Activated B cell treated with CpG ODN at 0.5 μM for 24 hours (primary cell): ENCODE measurements at regions not wholly inside any gene's neighbourhood (a gene's known extent, or its start where the extent isn't known, plus 50 kb on each side); places are given as distances from the start of the nearest gene placed in this dataset.

Source experiments
- ATAC-seq: fragments of 200-7000 bp; cut with Tn5 transposase; one replicate; pipeline ENCODE4 v1.10.0; 2021; ENCODE audit warnings: low read depth, mild to moderate bottlenecking, moderate library complexity
- CTCF ChIA-PET: fragments of 350-600 bp; sonication (Branson Sonifier 250); formaldehyde crosslinking; loops from one replicate; lab custom pipeline; 2021; ENCODE audit warnings: antibody characterized with exemption; lab: Charles Lee
- POLR2A ChIA-PET: fragments of 350-600 bp; sonication (Branson Sonifier 250); formaldehyde crosslinking; loops from one replicate; lab custom pipeline; 2021; ENCODE audit warnings: antibody characterized with exemption; lab: Charles Lee
- DNase-seq: peaks from one replicate; pipeline ENCODE4 v3.0.0; 2022
- H3K27ac Mint-ChIP-seq: one replicate; pipeline ENCODE4 v1.8.0; 2020; ENCODE audit warnings: mixed read lengths
- H3K27me3 Mint-ChIP-seq: one replicate; pipeline ENCODE4 v1.8.0; 2021; ENCODE audit warnings: mixed read lengths
- H3K36me3 Mint-ChIP-seq: one replicate; pipeline ENCODE4 v1.8.0; 2021; ENCODE audit warnings: low read depth, mixed read lengths
- H3K4me1 Mint-ChIP-seq: one replicate; pipeline ENCODE4 v1.8.0; 2021; ENCODE audit warnings: mixed read lengths
- H3K4me3 Mint-ChIP-seq: one replicate; pipeline ENCODE4 v1.8.0; 2020; ENCODE audit warnings: mild to moderate bottlenecking, mixed read lengths
- H3K9me3 Mint-ChIP-seq: one replicate; pipeline ENCODE4 v1.8.0; 2020; ENCODE audit warnings: mixed read lengths
- intact Hi-C: fragments of 100-400 bp; cut with micrococcal nuclease; formaldehyde crosslinking; loops from one replicate; pipeline ENCODE4 v1.15.1; 2024
- TF ChIP-seq, protein P1 (sequence below): fragments of 200-600 bp; IDR thresholded peaks from one replicate; pipeline ENCODE4 v1.8.0; 2022; ENCODE audit warnings: antibody characterized with exemption, mild to moderate bottlenecking

DNA sequence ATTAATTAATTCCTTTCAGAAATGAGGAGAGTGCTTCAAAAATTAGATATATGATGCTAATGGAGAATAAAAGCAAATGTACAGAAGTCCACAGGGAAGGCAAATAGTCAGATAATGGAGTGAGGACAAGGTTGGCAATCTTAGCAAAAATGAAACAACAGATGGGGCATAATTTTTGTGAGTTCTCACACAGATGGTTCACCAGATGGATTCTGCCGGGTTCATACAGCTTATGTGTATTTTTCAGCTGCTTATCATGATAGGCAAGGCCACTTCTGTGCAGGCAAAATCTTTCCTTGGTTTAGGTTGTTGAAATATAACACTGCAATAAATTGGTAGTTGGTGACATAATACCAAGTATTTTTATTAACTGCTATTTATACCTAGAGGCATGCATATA is 1539.0 kb upstream of the IGFBP7 start:
- intact Hi-C loops: no loop called here
- Mint-ChIP-seq H3K27me3 (no peaks in the 10 kb centered on the region), H3K4me1 (no peaks in the 10 kb centered on the region), H3K27ac (no peak overlapping the region), H3K36me3 (no peaks in the 10 kb centered on the region), H3K9me3 (peaks cover 5% of the 10 kb centered on the region), H3K4me3 (no peak overlapping the region)
- no peak for DNase-seq
- ATAC-seq: no peak
- POLR2A ChIA-PET: no interaction called here
- CTCF ChIA-PET: no interaction called here
- TF ChIP-seq, protein P1, sequence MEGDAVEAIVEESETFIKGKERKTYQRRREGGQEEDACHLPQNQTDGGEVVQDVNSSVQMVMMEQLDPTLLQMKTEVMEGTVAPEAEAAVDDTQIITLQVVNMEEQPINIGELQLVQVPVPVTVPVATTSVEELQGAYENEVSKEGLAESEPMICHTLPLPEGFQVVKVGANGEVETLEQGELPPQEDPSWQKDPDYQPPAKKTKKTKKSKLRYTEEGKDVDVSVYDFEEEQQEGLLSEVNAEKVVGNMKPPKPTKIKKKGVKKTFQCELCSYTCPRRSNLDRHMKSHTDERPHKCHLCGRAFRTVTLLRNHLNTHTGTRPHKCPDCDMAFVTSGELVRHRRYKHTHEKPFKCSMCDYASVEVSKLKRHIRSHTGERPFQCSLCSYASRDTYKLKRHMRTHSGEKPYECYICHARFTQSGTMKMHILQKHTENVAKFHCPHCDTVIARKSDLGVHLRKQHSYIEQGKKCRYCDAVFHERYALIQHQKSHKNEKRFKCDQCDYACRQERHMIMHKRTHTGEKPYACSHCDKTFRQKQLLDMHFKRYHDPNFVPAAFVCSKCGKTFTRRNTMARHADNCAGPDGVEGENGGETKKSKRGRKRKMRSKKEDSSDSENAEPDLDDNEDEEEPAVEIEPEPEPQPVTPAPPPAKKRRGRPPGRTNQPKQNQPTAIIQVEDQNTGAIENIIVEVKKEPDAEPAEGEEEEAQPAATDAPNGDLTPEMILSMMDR: no peak

DNA sequence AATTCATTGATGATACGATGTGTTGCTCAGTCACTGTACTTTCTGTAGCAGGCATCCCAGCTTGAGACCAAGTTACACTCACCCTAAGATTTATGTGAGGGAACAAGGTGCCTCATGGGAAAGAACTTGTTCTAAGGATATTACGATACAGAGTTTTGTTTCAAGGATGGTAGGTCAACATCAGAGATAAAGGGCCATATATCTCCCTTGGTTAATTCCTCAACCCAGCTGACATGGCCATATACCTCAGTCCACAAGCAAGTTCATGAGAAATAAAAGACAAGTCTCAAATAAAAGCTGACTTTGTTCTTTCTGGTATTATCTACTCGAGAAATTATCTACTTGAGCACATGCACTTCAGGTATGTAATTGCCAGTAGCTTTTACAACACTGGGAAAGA is 1535.9 kb upstream of the IGFBP7 start:
- DNase-seq (no peak), ATAC-seq (no peak)
- intact Hi-C loops: no loop called here
- H3K27me3 Mint-ChIP-seq: no peaks in the 10 kb centered on the region
- no peak overlapping the region for H3K27ac Mint-ChIP-seq
- TF ChIP-seq, protein P1: no peak
- peaks cover 6% of the 10 kb centered on the region for H3K9me3 Mint-ChIP-seq
- ChIA-PET CTCF (no interaction called here), POLR2A (no interaction called here)
- no peak overlapping the region for H3K4me3 Mint-ChIP-seq
- no peaks in the 10 kb centered on the region for H3K4me1 Mint-ChIP-seq
- H3K36me3 Mint-ChIP-seq: no peaks in the 10 kb centered on the region

- Mint-ChIP-seq H3K27ac (no peak overlapping the region), H3K4me3 (no peak overlapping the region), H3K4me1 (no peaks in the 10 kb centered on the region), H3K27me3 (no peaks in the 10 kb centered on the region), H3K36me3 (no peaks in the 10 kb centered on the region), H3K9me3 (peaks cover 8% of the 10 kb centered on the region)
- DNase-seq (no peak), ATAC-seq (no peak)
- TF ChIP-seq, protein P1: no peak
- ChIA-PET CTCF (no interaction called here), POLR2A (no interaction called here)
- intact Hi-C loops: no loop called here
Observed at GRCh38 chr4:58644549-58644948, 1534.4 kb upstream of the IGFBP7 start.

GRCh38 chr4:58636381-58636780 is 1526.2 kb upstream of the IGFBP7 start:
- H3K27me3 Mint-ChIP-seq: no peaks in the 10 kb centered on the region
- CTCF ChIA-PET: no interaction called here
- no peaks in the 10 kb centered on the region for H3K36me3 Mint-ChIP-seq
- TF ChIP-seq, protein P1: no peak
- DNase-seq: no peak
- ATAC-seq: no peak
- no peaks in the 10 kb centered on the region for H3K4me1 Mint-ChIP-seq
- POLR2A ChIA-PET: no interaction called here
- no peak overlapping the region for H3K27ac Mint-ChIP-seq
- H3K9me3 Mint-ChIP-seq: peaks cover 11% of the 10 kb centered on the region
- H3K4me3 Mint-ChIP-seq: no peak overlapping the region
- intact Hi-C loops: no loop called here

- DNase-seq (no peak), ATAC-seq (no peak)
- H3K27ac Mint-ChIP-seq: no peak overlapping the region
- ChIA-PET CTCF (no interaction called here), POLR2A (no interaction called here)
- no peak overlapping the region for H3K4me3 Mint-ChIP-seq
- intact Hi-C loops: no loop called here
- H3K9me3 Mint-ChIP-seq: peaks cover 9% of the 10 kb centered on the region
- no peaks in the 10 kb centered on the region for H3K27me3 Mint-ChIP-seq
- H3K36me3 Mint-ChIP-seq: no peaks in the 10 kb centered on the region
- TF ChIP-seq, protein P1: no peak
- no peaks in the 10 kb centered on the region for H3K4me1 Mint-ChIP-seq
Observed at GRCh38 chr4:58617226-58617625, 1507.0 kb upstream of the IGFBP7 start.
